BJ (cell line): ENCODE measurements at regions not wholly inside any gene's neighbourhood (a gene's known extent, or its start where the extent isn't known, plus 50 kb on each side); places are given as distances from the start of the nearest gene placed in this dataset.

ENCODE experiments used
- CTCF ChIA-PET: fragments of 350-600 bp; formaldehyde crosslinking; extraction: SDS; loops from one replicate; lab custom pipeline; 2021; ENCODE audit warnings: antibody characterized with exemption, inconsistent platforms; lab: Yijun Ruan, JAX
- POLR2A ChIA-PET: fragments of 300-600 bp; sonication (Branson Sonifier 250); formaldehyde crosslinking; extraction: SDS; loops from one replicate; lab custom pipeline; 2021; ENCODE audit warnings: antibody characterized with exemption; lab: Charles Lee
- DNase-seq: peaks from one replicate; pipeline ENCODE4 v3.0.0-alpha.2; 2011; ENCODE audit warnings: low read depth
- H3K27me3 ChIP-seq: 2 replicates; pipeline ENCODE4 v1.6.0; 2011; ENCODE audit warnings: low read length; ENCODE audit not compliant: control insufficient read depth, insufficient read depth
- H3K36me3 ChIP-seq: 2 replicates; pipeline ENCODE4 v1.5.1; 2011; ENCODE audit warnings: low read length; ENCODE audit not compliant: control insufficient read depth, insufficient read depth
- H3K4me3 ChIP-seq: 2 replicates; pipeline ENCODE4 v1.5.1; 2011; ENCODE audit warnings: low read depth, mild to moderate bottlenecking, control low read depth, low read length
- TF ChIP-seq, protein P1 (sequence below): IDR thresholded peaks from 2 replicates; pipeline ENCODE4 v1.5.1; 2011; ENCODE audit warnings: low read depth, mild to moderate bottlenecking, control low read depth, inconsistent platforms, low read length, moderate library complexity; ENCODE audit not compliant: insufficient read depth

DNA sequence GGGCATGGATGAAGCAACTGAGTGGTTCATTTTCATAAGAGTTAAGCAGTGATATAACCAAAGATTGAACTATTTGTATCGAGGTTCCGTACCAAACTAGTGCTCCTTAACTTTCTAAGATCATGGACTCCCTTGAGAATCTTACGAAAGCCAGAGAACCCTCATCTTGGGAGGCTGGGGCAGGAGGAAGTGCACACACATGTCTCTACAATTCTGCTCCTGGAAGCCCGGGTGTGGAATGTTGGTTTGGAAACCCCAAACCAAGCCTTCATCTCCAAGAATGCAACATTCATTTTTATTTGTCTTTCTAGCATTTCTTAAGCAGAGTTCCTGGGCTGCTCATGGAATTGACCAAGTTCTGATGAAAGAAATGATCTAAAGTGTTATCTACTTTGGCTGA, 215.0 kb upstream of the PRNP start:
- H3K4me3 ChIP-seq = no peak overlapping the region
- no peak for DNase-seq
- no peaks in the 10 kb centered on the region for H3K36me3 ChIP-seq
- no peaks in the 10 kb centered on the region for H3K27me3 ChIP-seq
- CTCF ChIA-PET = interaction anchor here (1.1 to 1.8 kb wide), 3 partner anchors 9 to 122 kb away, joined by 3 to 7 read pairs (median 3); no protein-coding TSS in a partner anchor
- TF ChIP-seq, protein P1, sequence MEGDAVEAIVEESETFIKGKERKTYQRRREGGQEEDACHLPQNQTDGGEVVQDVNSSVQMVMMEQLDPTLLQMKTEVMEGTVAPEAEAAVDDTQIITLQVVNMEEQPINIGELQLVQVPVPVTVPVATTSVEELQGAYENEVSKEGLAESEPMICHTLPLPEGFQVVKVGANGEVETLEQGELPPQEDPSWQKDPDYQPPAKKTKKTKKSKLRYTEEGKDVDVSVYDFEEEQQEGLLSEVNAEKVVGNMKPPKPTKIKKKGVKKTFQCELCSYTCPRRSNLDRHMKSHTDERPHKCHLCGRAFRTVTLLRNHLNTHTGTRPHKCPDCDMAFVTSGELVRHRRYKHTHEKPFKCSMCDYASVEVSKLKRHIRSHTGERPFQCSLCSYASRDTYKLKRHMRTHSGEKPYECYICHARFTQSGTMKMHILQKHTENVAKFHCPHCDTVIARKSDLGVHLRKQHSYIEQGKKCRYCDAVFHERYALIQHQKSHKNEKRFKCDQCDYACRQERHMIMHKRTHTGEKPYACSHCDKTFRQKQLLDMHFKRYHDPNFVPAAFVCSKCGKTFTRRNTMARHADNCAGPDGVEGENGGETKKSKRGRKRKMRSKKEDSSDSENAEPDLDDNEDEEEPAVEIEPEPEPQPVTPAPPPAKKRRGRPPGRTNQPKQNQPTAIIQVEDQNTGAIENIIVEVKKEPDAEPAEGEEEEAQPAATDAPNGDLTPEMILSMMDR = no peak
- POLR2A ChIA-PET = no interaction called here

DNA sequence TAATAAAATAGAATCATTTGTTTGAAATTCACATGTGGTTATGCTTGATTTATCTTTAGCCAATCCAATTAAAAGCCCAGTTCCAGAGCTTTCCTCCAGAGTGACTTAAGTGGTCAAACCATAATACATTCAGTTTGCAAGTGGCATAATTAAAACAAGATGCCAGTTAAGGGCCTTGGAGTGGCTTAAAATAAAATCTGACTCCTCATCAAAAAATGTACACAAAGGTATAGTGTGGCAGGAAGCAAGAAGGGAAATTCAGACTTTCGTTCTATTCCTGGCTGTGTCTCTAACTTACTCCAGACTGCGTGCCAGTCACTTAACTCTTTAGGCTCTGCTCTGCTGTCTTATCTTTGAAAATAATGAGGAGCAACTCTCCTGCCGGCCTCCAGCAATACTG, 215.9 kb upstream of the PRNP start:
- ChIA-PET POLR2A (interaction anchor here (0.5 kb wide), 1 partner anchor 10 kb away, joined by 10 read pairs; no protein-coding TSS in a partner anchor), CTCF (interaction anchor here (0.7 to 1.8 kb wide), 7 partner anchors 10 to 220 kb away, joined by 3 to 7 read pairs (median 3); no protein-coding TSS in a partner anchor)
- DNase-seq = peak; percentile 90
- Histone ChIP-seq H3K4me3 (no peak overlapping the region), H3K27me3 (no peaks in the 10 kb centered on the region), H3K36me3 (no peaks in the 10 kb centered on the region)
- TF ChIP-seq, protein P1 = peak; percentile 33; the same call in 1 of the 2 replicates

DNA sequence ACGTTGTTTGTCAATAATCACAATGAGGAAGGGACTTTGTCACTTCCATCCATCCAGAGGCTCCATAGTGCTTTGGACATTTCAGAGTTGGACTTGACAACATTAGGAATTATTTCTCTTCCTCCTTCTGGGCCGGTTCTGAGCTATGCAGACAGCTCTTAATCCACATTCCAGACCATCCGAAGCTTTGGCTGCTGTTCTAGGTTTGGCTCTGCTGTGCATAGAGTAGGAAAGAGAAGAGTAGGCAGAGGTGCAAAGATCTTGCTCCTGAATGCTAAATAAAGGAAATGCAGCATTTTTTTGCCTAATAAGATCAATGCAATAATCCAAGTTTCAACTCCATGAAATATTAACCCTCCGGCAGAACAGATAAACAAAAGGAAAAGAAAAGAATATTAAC, 216.3 kb upstream of the PRNP start:
- CTCF ChIA-PET = interaction anchor here (0.7 to 1.8 kb wide), 7 partner anchors 11 to 219 kb away, joined by 3 to 7 read pairs (median 3); no protein-coding TSS in a partner anchor
- Histone ChIP-seq H3K36me3 (no peaks in the 10 kb centered on the region), H3K27me3 (no peaks in the 10 kb centered on the region), H3K4me3 (peak overlapping the region; percentile 1)
- no peak for DNase-seq
- TF ChIP-seq, protein P1 = no peak
- POLR2A ChIA-PET = no interaction called here

DNA sequence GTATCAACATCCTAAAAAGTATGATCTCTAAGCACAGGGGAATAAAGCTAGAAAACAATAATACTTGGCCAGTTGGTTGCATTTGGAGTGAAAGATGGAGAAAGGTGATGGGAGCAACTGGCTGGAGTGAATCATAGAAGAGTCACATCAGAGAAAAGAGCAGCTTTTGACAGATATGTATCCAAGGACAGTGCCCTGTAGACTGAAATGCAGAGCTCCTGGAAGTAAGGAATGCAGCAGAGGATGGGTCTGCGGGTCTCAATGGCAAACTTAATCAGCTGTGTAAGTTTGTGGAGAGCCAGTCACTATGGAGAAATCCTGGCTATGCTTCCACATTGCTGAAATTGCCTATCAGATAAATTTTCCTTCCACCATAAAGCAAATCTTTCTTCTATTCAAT, 218.1 kb upstream of the PRNP start:
- Histone ChIP-seq H3K36me3 (no peaks in the 10 kb centered on the region), H3K27me3 (no peaks in the 10 kb centered on the region), H3K4me3 (no peak overlapping the region)
- ChIA-PET CTCF (interaction anchor here (1.3 to 1.8 kb wide), 2 partner anchors 22 to 124 kb away, joined by 3 to 6 read pairs; no protein-coding TSS in a partner anchor), POLR2A (no interaction called here)
- TF ChIP-seq, protein P1 = no peak
- DNase-seq = no peak

DNA sequence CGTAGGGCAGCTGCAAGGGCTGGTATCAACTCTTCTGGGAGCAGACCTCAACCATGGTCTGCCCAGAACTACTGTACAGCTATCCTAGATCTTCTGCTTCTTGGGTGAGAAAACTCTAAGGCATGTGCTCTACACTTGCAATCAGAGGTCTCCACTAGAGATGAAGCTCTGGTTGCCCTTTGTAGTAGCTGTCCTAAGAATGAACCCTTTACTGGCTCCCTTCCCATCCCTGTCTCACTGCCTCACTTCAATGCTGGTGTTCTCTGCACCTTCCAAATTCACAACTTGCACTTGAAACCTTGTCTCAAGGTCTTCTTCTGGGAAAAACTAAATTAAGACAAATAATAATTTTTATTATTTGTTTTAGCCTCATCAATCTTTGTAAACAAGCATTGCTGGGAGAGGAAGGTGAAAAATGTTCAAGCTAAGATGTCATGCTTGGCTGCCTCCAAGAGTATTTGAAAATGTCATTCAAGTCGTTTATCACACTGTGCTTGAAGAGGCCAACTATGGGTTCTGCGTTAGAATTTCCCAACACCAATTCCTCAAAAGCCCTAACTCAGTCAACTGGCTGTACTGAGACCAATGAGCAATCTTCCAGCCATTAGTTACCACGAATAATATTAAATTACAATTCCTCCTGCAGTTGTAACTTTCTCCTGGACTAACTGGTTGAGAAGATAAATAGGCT, 216.9 kb upstream of the ADRA1D start:
- no peak for DNase-seq
- H3K4me3 ChIP-seq = no peak overlapping the region
- H3K36me3 ChIP-seq = no peaks in the 10 kb centered on the region
- ChIA-PET CTCF (no interaction called here), POLR2A (no interaction called here)
- TF ChIP-seq, protein P1 = no peak
- H3K27me3 ChIP-seq = no peaks in the 10 kb centered on the region
